Breast epithelium (tissue), 4 donors: ENCODE measurements at regions not wholly inside any gene's neighbourhood (a gene's known extent, or its start where the extent isn't known, plus 50 kb on each side); places are given as distances from the start of the nearest gene placed in this dataset.

Experiments used
- DNase-seq, 2 donors: peaks; one replicate each; pipeline ENCODE4 v3.0.0-alpha.2; 2019; ENCODE audit warnings: low spot score in 2 of 2
- H3K27ac ChIP-seq, 2 donors: fragments of 200-600 bp; sonication (generic) in 1 of 2; one replicate each; pipeline ENCODE4 v1.5.1; 2016 to 2019; ENCODE audit warnings: mild to moderate bottlenecking in 1 of 2
- H3K27me3 ChIP-seq, 2 donors: fragments of 200-600 bp; sonication (generic) in 1 of 2; one replicate each; pipeline versions ENCODE4 v1.5.1 to v1.6.0; 2017 to 2019; ENCODE audit warnings: control low read depth in 1 of 2, mild to moderate bottlenecking in 1 of 2
- H3K36me3 ChIP-seq: fragments of 200-600 bp; one replicate; pipeline ENCODE4 v1.5.1; 2019
- H3K4me1 ChIP-seq, 2 donors: fragments of 200-600 bp; sonication (generic); one replicate each; pipeline ENCODE4 v1.5.1; 2016 to 2019; ENCODE audit warnings: control low read depth in 1 of 2
- H3K4me3 ChIP-seq, 3 donors: fragments of 200-600 bp; sonication (generic); 1 replicate in 2 of 3; 2 replicates in 1 of 3; pipeline ENCODE4 v1.5.1; 2016 to 2019; ENCODE audit warnings: mild to moderate bottlenecking in 3 of 3, moderate library complexity in 2 of 3
- H3K9me3 ChIP-seq, 2 donors: fragments of 200-600 bp; sonication (generic) in 1 of 2; one replicate each; pipeline ENCODE4 v1.5.1; 2016 to 2019; ENCODE audit warnings: control low read depth in 1 of 2
- POLR2A ChIP-seq: fragments of 450-650 bp; IDR thresholded peaks from one replicate; pipeline ENCODE4 v1.6.1; 2016; ENCODE audit warnings: antibody characterized with exemption, mild to moderate bottlenecking, moderate library complexity
- POLR2AphosphoS5 ChIP-seq, 3 donors: sonication (generic); formaldehyde crosslinking; IDR thresholded peaks; one replicate each; pipeline ENCODE4 v1.6.1; 2017; ENCODE audit warnings: antibody characterized with exemption in 3 of 3
- intact Hi-C: fragments of 100-400 bp; cut with DNase I; formaldehyde crosslinking; loops from one replicate; pipeline ENCODE4 v1.15.1; 2023; ENCODE audit warnings: low total_unique reads
- TF ChIP-seq, protein P1 (sequence below), 3 donors: fragments of 450-650 bp; IDR thresholded peaks; one replicate each; pipeline ENCODE4 v1.5.1; 2016 to 2017; ENCODE audit warnings: antibody characterized with exemption in 3 of 3, mild to moderate bottlenecking in 3 of 3, moderate library complexity in 3 of 3

DNA sequence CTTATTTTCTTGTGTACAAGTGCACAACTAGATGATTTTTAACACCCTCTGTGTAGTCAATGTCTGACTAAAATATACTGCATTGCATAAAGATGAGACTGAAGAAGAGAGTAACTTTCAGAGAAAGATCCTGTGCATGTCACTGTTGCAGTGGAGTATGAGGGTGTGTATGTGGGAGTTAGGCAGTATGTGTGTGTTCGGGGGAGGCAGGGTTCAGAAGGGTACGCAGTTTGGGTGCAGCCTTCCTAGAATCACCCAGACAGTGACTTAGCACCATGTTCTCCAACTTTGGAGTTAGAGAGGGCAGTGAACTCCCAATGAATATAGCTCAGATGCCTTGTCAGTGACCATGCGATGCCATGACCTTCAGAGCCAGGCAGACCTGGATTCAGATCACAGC, 84.6 kb downstream of the LRATD1 start:
- Histone ChIP-seq H3K4me3 (no peak overlapping the region), H3K27ac (no peak overlapping the region), H3K36me3 (no peaks in the 10 kb centered on the region), H3K4me1 (no peaks in the 10 kb centered on the region), H3K9me3 (no peaks in the 10 kb centered on the region), H3K27me3 (no peaks in the 10 kb centered on the region)
- intact Hi-C loops, result no loop called here
- DNase-seq, result no peak
- TF ChIP-seq, protein P1, sequence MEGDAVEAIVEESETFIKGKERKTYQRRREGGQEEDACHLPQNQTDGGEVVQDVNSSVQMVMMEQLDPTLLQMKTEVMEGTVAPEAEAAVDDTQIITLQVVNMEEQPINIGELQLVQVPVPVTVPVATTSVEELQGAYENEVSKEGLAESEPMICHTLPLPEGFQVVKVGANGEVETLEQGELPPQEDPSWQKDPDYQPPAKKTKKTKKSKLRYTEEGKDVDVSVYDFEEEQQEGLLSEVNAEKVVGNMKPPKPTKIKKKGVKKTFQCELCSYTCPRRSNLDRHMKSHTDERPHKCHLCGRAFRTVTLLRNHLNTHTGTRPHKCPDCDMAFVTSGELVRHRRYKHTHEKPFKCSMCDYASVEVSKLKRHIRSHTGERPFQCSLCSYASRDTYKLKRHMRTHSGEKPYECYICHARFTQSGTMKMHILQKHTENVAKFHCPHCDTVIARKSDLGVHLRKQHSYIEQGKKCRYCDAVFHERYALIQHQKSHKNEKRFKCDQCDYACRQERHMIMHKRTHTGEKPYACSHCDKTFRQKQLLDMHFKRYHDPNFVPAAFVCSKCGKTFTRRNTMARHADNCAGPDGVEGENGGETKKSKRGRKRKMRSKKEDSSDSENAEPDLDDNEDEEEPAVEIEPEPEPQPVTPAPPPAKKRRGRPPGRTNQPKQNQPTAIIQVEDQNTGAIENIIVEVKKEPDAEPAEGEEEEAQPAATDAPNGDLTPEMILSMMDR (IDR thresholded peaks at IDR 0.05), result no peak
- no peak for TF ChIP-seq POLR2AphosphoS5 (IDR thresholded peaks at IDR 0.05)
- TF ChIP-seq POLR2A, result no peak

DNA sequence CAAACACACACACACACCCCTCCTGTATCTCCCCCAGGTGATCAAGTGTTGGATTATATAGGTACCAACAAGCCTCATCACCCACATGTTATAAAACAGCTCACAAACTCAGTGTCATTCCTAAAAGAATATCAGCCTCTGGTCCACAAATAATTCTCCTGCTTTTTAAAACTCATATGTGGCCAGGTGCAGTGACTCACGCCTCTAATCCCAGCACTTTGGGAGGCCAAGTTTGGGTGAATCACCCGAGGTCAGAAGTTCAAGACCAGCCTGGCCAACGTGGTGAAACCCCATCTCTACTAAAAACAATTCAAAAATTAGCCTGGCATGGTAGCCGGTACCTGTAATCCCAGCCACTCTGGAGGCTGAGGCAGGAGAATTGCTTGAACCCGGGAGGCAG, 87.8 kb downstream of the LRATD1 start:
- Histone ChIP-seq H3K4me3 (no peak overlapping the region), H3K27me3 (no peaks in the 10 kb centered on the region), H3K27ac (no peak overlapping the region), H3K4me1 (no peaks in the 10 kb centered on the region), H3K36me3 (no peaks in the 10 kb centered on the region), H3K9me3 (no peaks in the 10 kb centered on the region)
- TF ChIP-seq POLR2A, result no peak
- no peak for TF ChIP-seq POLR2AphosphoS5 (IDR thresholded peaks at IDR 0.05)
- TF ChIP-seq, protein P1 (IDR thresholded peaks at IDR 0.05), result no peak
- no peak for DNase-seq
- intact Hi-C loops, result no loop called here

DNA sequence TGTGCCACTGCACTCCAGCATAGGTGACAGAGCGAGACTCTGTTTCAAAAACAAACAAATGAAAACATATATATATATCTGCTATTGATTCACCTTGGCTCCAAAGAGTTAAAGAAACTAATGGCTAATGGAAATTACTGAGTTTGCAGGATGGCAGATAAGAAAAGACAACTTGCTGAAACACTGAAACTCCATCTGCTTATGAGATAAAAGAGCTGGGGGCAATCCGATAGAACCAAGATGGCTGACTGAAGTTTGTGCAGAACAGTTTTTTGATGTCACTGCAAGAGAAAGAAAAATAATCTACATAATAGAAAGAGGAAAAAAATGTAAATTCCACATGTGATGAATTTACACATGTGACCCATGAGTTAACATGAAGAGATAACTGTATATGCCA, 88.2 kb downstream of the LRATD1 start:
- Histone ChIP-seq H3K27me3 (no peaks in the 10 kb centered on the region), H3K27ac (no peak overlapping the region), H3K4me1 (no peaks in the 10 kb centered on the region), H3K4me3 (no peak overlapping the region), H3K9me3 (no peaks in the 10 kb centered on the region), H3K36me3 (no peaks in the 10 kb centered on the region)
- intact Hi-C loops, result no loop called here
- TF ChIP-seq POLR2AphosphoS5 (IDR thresholded peaks at IDR 0.05) (no peak), POLR2A (no peak)
- TF ChIP-seq, protein P1 (IDR thresholded peaks at IDR 0.05), result no peak
- no peak for DNase-seq

DNA sequence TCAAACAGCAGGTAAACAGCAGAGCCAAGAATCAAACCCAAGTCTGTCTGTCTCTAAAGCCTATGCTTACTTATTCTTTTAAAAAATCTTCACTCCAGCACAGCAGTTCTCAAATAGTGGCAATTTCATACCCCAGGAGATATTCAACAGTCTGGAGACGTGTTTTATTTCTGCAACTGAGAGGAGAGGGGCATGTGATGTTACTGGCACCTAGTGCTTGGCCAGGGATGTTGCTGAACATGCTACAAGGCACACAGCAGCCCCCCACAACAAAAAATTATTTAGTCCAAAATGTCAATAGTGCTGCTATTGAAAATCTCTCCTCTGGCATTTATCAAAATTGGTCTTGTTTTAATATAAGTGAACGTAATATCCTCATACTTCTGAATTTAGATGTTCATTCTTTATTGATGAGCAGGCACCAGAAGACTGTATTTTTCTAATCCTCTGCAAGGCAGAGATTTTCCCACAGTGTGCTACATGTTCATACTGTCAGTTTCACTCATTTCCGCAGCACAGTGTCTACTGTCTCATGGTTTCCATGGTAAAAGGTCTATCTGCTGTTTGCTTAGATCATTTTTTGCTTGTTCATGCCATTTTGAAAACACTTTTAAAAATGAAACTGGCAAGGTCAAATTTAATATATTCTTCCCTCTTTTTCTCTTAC, 90.5 kb downstream of the LRATD1 start:
- TF ChIP-seq, protein P1 (IDR thresholded peaks at IDR 0.05), result no peak
- TF ChIP-seq POLR2AphosphoS5 (IDR thresholded peaks at IDR 0.05), result no peak
- TF ChIP-seq POLR2A, result no peak
- no peaks in the 10 kb centered on the region for H3K4me1 ChIP-seq
- no peak overlapping the region for H3K27ac ChIP-seq
- H3K4me3 ChIP-seq, result no peak overlapping the region
- intact Hi-C loops, result no loop called here
- H3K9me3 ChIP-seq, result no peaks in the 10 kb centered on the region
- H3K27me3 ChIP-seq, result no peaks in the 10 kb centered on the region
- no peak for DNase-seq
- no peaks in the 10 kb centered on the region for H3K36me3 ChIP-seq

DNA sequence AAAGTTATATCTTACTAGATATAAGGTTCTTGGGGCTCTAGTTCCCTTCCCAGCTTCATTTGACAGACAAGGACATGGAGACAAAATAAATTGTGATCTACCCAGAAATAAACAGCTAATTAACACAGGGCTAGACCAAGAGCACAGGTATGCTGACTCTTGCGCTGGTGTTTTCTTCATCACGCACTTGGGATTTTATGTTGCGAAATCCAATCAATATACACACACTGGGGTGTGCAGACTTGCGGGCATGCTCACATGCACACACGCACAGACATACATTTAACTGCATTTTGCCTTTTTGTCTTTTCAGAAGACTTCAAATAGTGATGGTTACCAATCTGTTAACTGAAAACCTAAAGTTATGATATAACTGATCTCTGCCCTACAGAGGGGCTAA, 91.2 kb downstream of the LRATD1 start:
- H3K36me3 ChIP-seq, result no peaks in the 10 kb centered on the region
- H3K4me1 ChIP-seq, result no peaks in the 10 kb centered on the region
- no peaks in the 10 kb centered on the region for H3K27me3 ChIP-seq
- intact Hi-C loops, result no loop called here
- no peak overlapping the region for H3K4me3 ChIP-seq
- H3K9me3 ChIP-seq, result no peaks in the 10 kb centered on the region
- H3K27ac ChIP-seq, result no peak overlapping the region
- no peak for DNase-seq
- TF ChIP-seq, protein P1 (IDR thresholded peaks at IDR 0.05), result no peak
- TF ChIP-seq POLR2AphosphoS5 (IDR thresholded peaks at IDR 0.05) (no peak), POLR2A (no peak)
